LNCaP clone FGC (cell line): ENCODE measurements at regions not wholly inside any gene's neighbourhood (a gene's known extent, or its start where the extent isn't known, plus 50 kb on each side); places are given as distances from the start of the nearest gene placed in this dataset.

Source experiments
- DNase-seq: peaks from one replicate; pipeline ENCODE4 v3.0.0-alpha.2; 2011; ENCODE audit warnings: low read depth
- H3K4me3 ChIP-seq: 2 replicates; pipeline ENCODE4 v1.5.1; 2011; ENCODE audit warnings: mild to moderate bottlenecking, low read depth, low read length, control low read depth
- CTCF ChIP-seq: IDR thresholded peaks from 2 replicates; pipeline ENCODE4 v1.5.1; 2012; ENCODE audit warnings: mild to moderate bottlenecking; ENCODE audit not compliant: control insufficient read depth, insufficient read depth; ENCODE audit errors: extremely low read depth

DNA sequence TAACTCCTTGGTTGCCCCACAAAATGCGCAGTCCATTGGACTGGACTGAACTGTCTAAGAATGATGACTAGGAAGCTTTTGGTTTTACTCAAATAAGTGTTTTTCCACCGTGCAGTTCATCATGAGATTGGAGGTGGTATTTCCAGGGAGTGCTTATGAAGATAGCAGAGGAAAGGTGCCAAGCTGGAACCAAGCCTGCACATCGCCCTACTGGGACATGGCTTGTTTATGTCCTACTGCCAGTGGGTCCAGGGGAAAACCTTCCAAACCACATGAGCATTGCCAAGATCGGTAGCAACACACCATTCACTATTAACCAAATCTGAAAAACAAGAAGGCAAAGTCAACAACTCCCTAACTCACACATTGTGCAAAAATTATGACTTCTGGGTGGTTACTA lies 54.7 kb upstream of the DSCAM start:
- DNase-seq = no peak
- no peak overlapping the region for H3K4me3 ChIP-seq
- no peak for TF ChIP-seq CTCF

- DNase-seq = peak; percentile 11
- no peak for TF ChIP-seq CTCF
- H3K4me3 ChIP-seq = no peak overlapping the region
These were observed 55.3 kb upstream of the DSCAM start for GRCh38 chr21:40902299-40902698.

- no peak overlapping the region for H3K4me3 ChIP-seq
- TF ChIP-seq CTCF = no peak
- no peak for DNase-seq
These were observed 56.0 kb upstream of the DSCAM start for GRCh38 chr21:40902993-40903392.

GRCh38 chr21:40905251-40905650 lies 58.3 kb upstream of the DSCAM start:
- H3K4me3 ChIP-seq = no peak overlapping the region
- DNase-seq = no peak
- TF ChIP-seq CTCF = no peak

- no peak for DNase-seq
- TF ChIP-seq CTCF = no peak
These were observed 65.4 kb upstream of the DSCAM start for GRCh38 chr21:40912375-40912774.

DNA sequence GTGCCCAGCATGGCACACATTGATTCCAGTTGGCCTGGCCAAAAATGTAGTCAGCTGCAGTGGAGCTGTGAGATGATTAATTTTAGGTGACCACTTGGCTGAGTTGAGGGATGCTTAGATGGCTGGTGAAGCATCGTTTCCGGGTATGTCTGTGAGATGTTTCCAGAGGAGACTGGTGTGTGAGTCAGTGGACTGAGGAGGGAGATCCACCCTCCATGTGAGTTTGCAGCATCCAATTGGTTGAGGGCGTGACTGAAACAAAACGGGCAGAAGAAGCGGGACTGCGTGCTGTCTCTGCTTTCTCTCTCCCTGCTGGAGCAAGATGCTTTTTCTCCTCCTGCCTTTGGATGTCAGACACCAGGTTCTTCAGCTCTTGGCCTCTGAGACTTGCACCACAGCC lies 68.2 kb upstream of the DSCAM start:
- H3K4me3 ChIP-seq = no peak overlapping the region
- DNase-seq = no peak
- no peak for TF ChIP-seq CTCF

More at GRCh38 chr21:40912375-40912774, 65.4 kb upstream of the DSCAM start:
- H3K4me3 ChIP-seq = no peak overlapping the region

GRCh38 chr21:40923407-40923806 lies 76.4 kb upstream of the DSCAM start:
- DNase-seq = no peak
- no peak for TF ChIP-seq CTCF
- H3K4me3 ChIP-seq = no peak overlapping the region
